ENCODE measurements at regions not wholly inside any gene's neighbourhood (a gene's known extent, or its start where the extent isn't known, plus 50 kb on each side); places are given as distances from the start of the nearest gene placed in this dataset.

DNA sequence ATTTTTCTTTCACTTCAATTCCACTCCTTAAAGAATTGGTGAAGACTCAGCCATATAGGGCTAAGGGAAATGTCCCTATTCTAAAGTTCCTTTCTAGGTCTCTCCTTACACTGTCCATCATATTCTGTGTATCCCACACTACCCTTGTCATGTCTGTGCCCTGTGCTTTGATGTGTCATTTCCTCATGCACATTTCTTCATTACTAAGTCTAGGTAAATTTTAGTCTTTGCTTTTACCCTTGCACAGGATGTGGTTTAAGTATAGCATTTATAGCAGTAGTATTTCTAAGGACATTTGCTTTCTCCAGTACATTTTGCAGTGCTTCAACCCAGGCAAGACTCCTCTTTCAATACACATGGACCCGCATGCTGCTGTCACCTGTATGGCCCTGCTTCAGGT is 221.5 kb upstream of the ACVR2A start:
- Histone ChIP-seq H2AK5ac (ENCODE audit: insufficient read length, low read length) (no peak overlapping the region), H3K23me2 (ENCODE audit: insufficient read length, low read depth, low read length, poor library complexity, severe bottlenecking) (no peaks in the 10 kb centered on the region), H3K4me1 (ENCODE audit: insufficient read depth, low read length) (no peaks in the 10 kb centered on the region), H2BK12ac (ENCODE audit: insufficient read length, low read depth, low read length) (no peak overlapping the region), H3K14ac (ENCODE audit: insufficient read depth, low read length) (no peak overlapping the region), H3K27me3 (ENCODE audit: insufficient read depth, low read length) (no peaks in the 10 kb centered on the region), H3T11ph (ENCODE audit: low read length) (no peak overlapping the region), H4K5ac (ENCODE audit: insufficient read length, low read depth, low read length) (no peak overlapping the region), H2BK20ac (ENCODE audit: low read depth, low read length, poor library complexity, severe bottlenecking) (no peak overlapping the region), H3K56ac (ENCODE audit: insufficient read length, low read depth, low read length) (no peak overlapping the region), H3K9me3 (ENCODE audit: control insufficient read depth, low read depth, low read length) (no peaks in the 10 kb centered on the region), H2BK5ac (ENCODE audit: insufficient read length, low read length) (no peak overlapping the region), H4K20me1 (ENCODE audit: control insufficient read depth, insufficient read depth, insufficient read length) (no peaks in the 10 kb centered on the region), H3K23ac (ENCODE audit: insufficient read length, low read depth, low read length) (no peak overlapping the region), H3K79me2 (ENCODE audit: insufficient read depth, low read length) (no peaks in the 10 kb centered on the region), H3K18ac (ENCODE audit: insufficient read length, low read depth, low read length) (no peak overlapping the region), H2BK15ac (ENCODE audit: low read depth, low read length) (no peak overlapping the region), H3K4me2 (ENCODE audit: insufficient read depth, insufficient read length, low read length) (no peak overlapping the region), H2BK120ac (ENCODE audit: low read depth, low read length, poor library complexity, severe bottlenecking) (no peak overlapping the region), H3K4ac (ENCODE audit: low read depth, low read length) (no peak overlapping the region), H4K91ac (ENCODE audit: insufficient read length, low read depth, low read length) (no peak overlapping the region), H3K9ac (ENCODE audit: extremely low read depth, insufficient read length, low read length) (no peak overlapping the region), H3K27ac (ENCODE audit: insufficient read length, low read depth, low read length) (no peak overlapping the region), H2AFZ (ENCODE audit: low read length) (no peak overlapping the region), H4K8ac (replicated peaks; ENCODE audit: insufficient read length, low read depth, low read length) (no peak overlapping the region), H3K79me1 (ENCODE audit: insufficient read depth, low read depth, low read length, poor library complexity, severe bottlenecking) (no peaks in the 10 kb centered on the region)
- Mint-ChIP-seq H3K27ac (no peak overlapping the region), H3K36me3 (ENCODE audit: insufficient read depth in 1 of 3, low read depth in 3 of 3) (no peaks in the 10 kb centered on the region), H3K4me3 (no peak overlapping the region), H3K27me3 (ENCODE audit: low read depth) (no peaks in the 10 kb centered on the region), H3K4me1 (peaks cover 0 to 3% of the 10 kb centered on the region in 2 experiments; a peak in 1 of 4 replicates), H3K9me3 (no peaks in the 10 kb centered on the region; a peak in 1 of 5 replicates)
- no peak for DNase-seq
- TF ChIP-seq, protein P1, sequence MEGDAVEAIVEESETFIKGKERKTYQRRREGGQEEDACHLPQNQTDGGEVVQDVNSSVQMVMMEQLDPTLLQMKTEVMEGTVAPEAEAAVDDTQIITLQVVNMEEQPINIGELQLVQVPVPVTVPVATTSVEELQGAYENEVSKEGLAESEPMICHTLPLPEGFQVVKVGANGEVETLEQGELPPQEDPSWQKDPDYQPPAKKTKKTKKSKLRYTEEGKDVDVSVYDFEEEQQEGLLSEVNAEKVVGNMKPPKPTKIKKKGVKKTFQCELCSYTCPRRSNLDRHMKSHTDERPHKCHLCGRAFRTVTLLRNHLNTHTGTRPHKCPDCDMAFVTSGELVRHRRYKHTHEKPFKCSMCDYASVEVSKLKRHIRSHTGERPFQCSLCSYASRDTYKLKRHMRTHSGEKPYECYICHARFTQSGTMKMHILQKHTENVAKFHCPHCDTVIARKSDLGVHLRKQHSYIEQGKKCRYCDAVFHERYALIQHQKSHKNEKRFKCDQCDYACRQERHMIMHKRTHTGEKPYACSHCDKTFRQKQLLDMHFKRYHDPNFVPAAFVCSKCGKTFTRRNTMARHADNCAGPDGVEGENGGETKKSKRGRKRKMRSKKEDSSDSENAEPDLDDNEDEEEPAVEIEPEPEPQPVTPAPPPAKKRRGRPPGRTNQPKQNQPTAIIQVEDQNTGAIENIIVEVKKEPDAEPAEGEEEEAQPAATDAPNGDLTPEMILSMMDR (conservative IDR thresholded peaks at IDR 0.05) = no peak
- WGBS (ENCODE audit: extremely low coverage, insufficient read length, low lambda C conversion rate) = no CpG with 5 or more reads among the region's 1 CpG
